Activated CD4-positive, alpha-beta T cell treated with anti-CD3 and anti-CD28 coated beads for 4 hours (primary cell): ENCODE measurements at regions not wholly inside any gene's neighbourhood (a gene's known extent, or its start where the extent isn't known, plus 50 kb on each side); places are given as distances from the start of the nearest gene placed in this dataset.

Source experiments
- DNase-seq, 2 donors: peaks; one replicate each; pipeline ENCODE4 v3.0.0-alpha.2; 2020

DNA sequence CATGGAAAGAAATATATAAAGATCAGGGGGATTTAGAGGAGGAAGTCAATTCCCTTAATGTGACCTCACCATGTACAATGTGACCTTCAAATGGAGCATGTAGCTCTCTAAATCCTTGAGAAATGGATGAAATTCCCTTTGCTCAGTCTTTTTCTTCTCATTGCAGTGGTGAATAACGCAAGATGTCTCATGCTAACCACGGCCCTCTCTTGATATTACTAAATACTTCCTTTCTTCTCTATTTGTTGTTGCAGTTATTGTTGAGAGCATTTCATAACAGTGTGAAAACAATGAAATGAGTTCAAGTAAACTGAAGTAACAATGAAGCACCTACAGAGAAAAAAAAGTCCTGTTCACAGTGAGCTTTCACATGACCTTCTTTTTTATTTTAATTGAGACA, 55.6 kb downstream of the ZNF281 start:
- DNase-seq, result no peak

- no peak for DNase-seq
These were observed 56.6 kb downstream of the ZNF281 start for GRCh38 chr1:200353232-200353631.

GRCh38 chr1:200351826-200352549, 57.8 kb downstream of the ZNF281 start:
- DNase-seq, result no peak

DNA sequence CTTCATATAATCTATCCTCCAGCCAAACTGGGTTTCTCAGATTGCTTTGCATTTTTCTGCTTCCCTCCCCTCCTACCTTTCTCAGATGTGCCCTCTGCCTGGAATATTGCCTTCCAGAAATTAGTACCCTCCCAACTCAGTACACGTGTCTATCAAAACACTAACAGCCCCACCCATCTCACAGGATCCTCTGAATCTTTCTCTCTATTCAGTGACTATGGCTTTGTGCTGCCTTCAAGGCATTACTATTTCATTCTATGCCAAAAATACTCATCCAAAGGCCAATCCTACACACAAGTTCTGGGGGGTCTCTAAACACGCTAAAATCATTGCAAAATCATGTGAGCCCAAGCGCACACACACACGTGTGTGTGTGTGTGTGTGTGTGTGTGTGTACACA, 58.4 kb downstream of the ZNF281 start:
- DNase-seq, result no peak

DNA sequence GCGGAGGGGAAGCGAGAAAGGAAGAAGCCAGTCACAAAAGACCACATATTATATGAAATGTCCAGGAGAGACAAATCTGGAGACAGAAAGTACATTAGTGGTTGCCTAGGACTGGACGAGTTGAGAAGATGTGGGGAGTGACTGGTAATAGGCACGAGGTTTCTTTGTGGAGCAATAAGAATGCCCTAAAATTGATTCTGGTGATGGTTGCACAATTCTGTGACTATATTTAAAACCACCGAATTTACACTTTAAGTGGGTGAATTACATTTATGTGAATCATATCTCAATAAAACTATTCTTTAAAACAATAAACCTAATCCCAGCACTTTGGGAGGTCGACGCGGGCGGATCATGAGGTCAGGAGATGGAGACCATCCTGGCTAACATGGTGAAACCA, 63.1 kb downstream of the ZNF281 start:
- DNase-seq, result no peak

DNA sequence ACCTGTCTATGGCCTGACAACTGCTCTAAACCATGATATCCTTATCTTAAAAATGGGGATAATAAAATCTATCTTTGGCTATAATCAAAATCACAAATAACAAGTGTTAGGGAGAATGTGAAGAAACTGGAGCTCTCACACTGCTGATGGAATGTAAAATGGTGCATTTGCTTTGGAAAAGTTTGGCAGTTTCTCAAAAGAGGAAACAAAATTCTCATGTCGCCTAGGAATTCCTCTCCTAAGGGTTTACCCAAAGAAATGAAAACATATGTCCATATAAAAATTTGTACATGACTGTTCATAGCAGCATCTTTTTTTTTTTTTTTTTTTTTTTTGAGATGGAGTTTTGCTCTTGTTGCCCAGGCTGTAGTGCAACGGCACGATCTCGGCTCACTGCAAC, 64.3 kb downstream of the ZNF281 start:
- no peak for DNase-seq

DNA sequence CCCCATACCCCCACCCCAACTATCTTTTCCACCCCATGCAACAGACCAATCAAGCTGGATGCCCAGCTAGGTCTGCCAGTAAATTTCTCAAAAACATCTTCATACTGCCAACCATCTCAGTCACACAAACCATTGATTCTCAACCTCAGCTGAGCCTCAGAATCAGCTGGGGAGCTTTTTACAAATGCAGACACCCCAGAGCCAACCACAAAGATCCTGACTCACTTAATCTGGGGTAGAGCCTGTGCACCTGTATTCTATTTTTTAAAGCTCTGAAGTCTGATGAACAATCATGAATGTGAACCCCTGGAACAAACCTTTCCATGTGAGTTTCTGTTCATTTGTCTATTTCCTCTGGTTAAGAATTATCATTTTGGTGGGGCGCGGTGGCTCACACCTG, 66.0 kb downstream of the ZNF281 start:
- no peak for DNase-seq

- DNase-seq, result no peak
These were observed 67.1 kb downstream of the ZNF281 start for GRCh38 chr1:200342511-200343311.

- no peak for DNase-seq
These were observed 71.4 kb downstream of the ZNF281 start for GRCh38 chr1:200338451-200338850.

- no peak for DNase-seq
These were observed 72.0 kb downstream of the ZNF281 start for GRCh38 chr1:200337831-200338230.

GRCh38 chr1:200337410-200337809, 72.4 kb downstream of the ZNF281 start:
- no peak for DNase-seq

- no peak for DNase-seq
These were observed 72.9 kb downstream of the ZNF281 start for GRCh38 chr1:200336901-200337391.

DNA sequence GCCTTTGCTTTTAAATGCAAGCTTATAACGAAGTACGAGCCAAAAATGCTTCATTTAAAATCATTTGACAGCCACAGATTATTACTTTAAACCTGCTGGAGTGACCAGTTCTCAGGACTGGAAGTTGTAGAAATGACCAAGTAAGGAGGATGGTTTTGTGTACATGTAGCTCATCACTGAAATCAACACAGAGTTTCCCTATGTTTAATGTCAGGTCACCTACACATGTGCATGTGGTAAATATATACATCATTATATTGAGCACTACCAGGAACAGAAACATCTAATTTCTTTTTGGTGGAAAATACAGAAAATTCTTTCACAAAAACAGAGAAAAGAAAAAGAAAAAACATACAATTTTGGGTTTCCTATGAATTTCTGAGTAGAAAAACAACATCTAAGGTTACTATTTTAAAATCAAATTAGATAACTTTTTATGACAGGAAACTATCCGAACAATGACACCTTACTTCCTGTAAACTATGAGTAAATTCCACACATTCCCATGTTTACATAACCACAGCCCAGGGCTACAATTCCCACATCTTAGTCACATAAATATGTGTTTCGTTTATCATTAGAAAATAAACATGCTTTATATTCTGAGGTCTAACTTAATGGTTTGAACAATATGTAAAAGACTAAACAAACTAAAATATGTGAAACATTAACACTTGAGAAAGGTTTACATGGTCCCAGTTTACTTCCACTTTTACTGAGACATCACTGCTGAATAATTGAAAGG, 73.6 kb downstream of the ZNF281 start:
- no peak for DNase-seq

DNA sequence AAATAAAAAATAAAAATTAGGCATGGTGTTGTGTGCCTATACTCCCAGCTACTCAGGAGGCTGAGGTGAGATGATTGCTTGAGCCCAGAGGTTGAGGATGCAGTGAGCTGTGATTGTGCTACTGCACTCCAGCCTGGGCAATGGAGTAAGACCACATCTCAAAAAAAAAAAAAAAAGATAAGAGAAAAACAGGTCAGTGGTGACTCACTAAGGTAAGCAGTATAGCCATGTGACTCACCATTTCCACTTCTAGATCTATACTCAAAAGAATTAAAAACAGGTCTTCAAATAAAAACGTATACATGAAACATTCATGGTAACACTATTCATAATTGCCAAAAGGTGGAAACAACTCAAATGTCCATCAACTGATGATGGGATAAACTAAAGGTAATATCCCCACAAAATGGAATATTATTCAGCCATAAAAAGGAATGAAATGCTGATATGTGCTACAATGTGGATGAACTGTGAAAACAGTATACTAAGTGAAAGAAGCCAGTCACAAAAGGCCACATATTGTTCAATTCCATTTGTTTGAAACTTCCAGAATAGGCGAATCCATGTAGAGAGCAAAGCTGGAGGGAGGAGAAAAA, 75.1 kb downstream of the ZNF281 start:
- DNase-seq, result no peak

GRCh38 chr1:200333329-200333728, 76.5 kb downstream of the ZNF281 start:
- no peak for DNase-seq

- DNase-seq, result no peak
These were observed 77.1 kb downstream of the ZNF281 start for GRCh38 chr1:200332716-200333115.

GRCh38 chr1:200330741-200331428, 79.0 kb downstream of the ZNF281 start:
- no peak for DNase-seq

GRCh38 chr1:200329208-200329882, 80.5 kb downstream of the ZNF281 start:
- no peak for DNase-seq

DNA sequence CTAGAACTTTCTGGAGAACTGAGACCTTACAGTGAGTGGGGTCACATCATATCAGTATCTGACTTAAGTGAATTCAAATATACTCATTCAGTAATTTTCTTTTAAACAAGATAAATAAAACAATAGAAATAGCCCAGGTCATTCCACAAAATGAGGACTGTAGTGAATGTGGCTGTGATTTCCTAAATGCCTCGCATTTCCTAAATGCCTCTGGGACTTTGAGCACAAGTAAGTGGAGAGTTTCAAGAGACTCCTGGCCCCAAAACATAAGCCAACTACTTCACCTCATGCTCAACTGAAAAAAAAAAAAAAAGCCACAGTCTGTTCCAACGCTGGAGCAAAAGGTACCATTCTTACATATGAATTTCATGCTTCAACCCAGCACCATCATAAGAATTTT, 81.5 kb downstream of the ZNF281 start:
- no peak for DNase-seq

GRCh38 chr1:200323856-200324400, 85.9 kb downstream of the ZNF281 start:
- DNase-seq, result no peak

- no peak for DNase-seq
These were observed 90.7 kb downstream of the ZNF281 start for GRCh38 chr1:200319148-200319547.

- no peak for DNase-seq
These were observed 92.6 kb downstream of the ZNF281 start for GRCh38 chr1:200317236-200317635.
